K562 (cell line): ENCODE measurements at regions not wholly inside any gene's neighbourhood (a gene's known extent, or its start where the extent isn't known, plus 50 kb on each side); places are given as distances from the start of the nearest gene placed in this dataset.

Experiments
- ATAC-seq: fragments of 200-7000 bp; cut with Tn5 transposase; 3 replicates; pipeline ENCODE4 v1.9.1; 2020; ENCODE audit warnings: moderate library complexity
- BruUV-seq: library from RNA; stranded (reverse); fragments of 400-500 nt; replicated peaks from 2 replicates; lab custom pipeline; 2021; lab: Mats Ljungman, UMichigan
- CTCF ChIA-PET: fragments of 300-600 bp; formaldehyde crosslinking; extraction: SDS; loops from one replicate; lab custom pipeline; 2021; ENCODE audit warnings: low intra/inter-chr PET ratio; lab: Yijun Ruan, JAX
- POLR2A ChIA-PET: fragments of 300-600, 350-650 bp; sonication (Branson Sonifier 250); formaldehyde crosslinking; extraction: SDS; loops from one replicate; lab custom pipeline; 2021; ENCODE audit warnings: antibody characterized with exemption, inconsistent platforms; lab: Yijun Ruan, JAX
- DNase-seq, 4 experiments: peaks; one replicate each; pipeline versions ENCODE4 v3.0.0 to v3.0.0-alpha.2; 2011 to 2018; ENCODE audit warnings: low spot score in 3 of 4, mixed read lengths in 3 of 4; ENCODE audit errors: extremely low read depth in 1 of 4
- FAIRE-seq: peaks from 2 replicates; lab custom pipeline; 2011; peaks lifted over from hg19 to GRCh38; lab: Jason Lieb, UNC
- H2AFZ ChIP-seq: 2 replicates; pipeline ENCODE4 v1.6.0; 2011; ENCODE audit warnings: low read depth, low read length, control low read depth, inconsistent platforms
- H3K27ac ChIP-seq: fragments of 200-600 bp; 3 replicates; pipeline ENCODE4 v1.8.0; 2011; ENCODE audit warnings: low read depth, mild to moderate bottlenecking, control low read depth, inconsistent platforms, low read length, moderate library complexity, mixed read lengths; ENCODE audit errors: extremely low read depth
- H3K27me3 ChIP-seq, 2 experiments: fragments of 300-600 bp in 1 of 2; 2 replicates in 1 of 2; 3 replicates in 1 of 2; pipeline versions ENCODE4 v1.6.0 to v1.8.0; 2011; ENCODE audit warnings: inconsistent platforms in 2 of 2, low read length in 2 of 2, mild to moderate bottlenecking in 1 of 2, mixed read lengths in 1 of 2, moderate library complexity in 1 of 2; ENCODE audit not compliant: control insufficient read depth in 2 of 2, insufficient read depth in 2 of 2
- H3K36me3 ChIP-seq: fragments of 300-600 bp; 3 replicates; pipeline ENCODE4 v1.8.0; 2011; ENCODE audit warnings: mild to moderate bottlenecking, low read length, inconsistent platforms; ENCODE audit not compliant: control insufficient read depth, insufficient read depth
- H3K4me1 ChIP-seq, 2 experiments: fragments of 200-600 bp in 1 of 2; replicated peaks in 1 of 2; 2 replicates in 1 of 2; 3 replicates in 1 of 2; pipeline versions ENCODE4 v1.5.1 to v1.8.0; 2011; ENCODE audit warnings: inconsistent platforms in 2 of 2, low read length in 2 of 2, mild to moderate bottlenecking in 1 of 2, mixed read lengths in 1 of 2, moderate library complexity in 1 of 2; ENCODE audit not compliant: control insufficient read depth in 2 of 2, insufficient read depth in 2 of 2
- H3K4me2 ChIP-seq: 2 replicates; pipeline ENCODE4 v1.6.1; 2011; ENCODE audit warnings: low read length, control low read depth, inconsistent platforms, mixed read lengths; ENCODE audit not compliant: insufficient read depth
- H3K4me3 ChIP-seq: fragments of 200-600 bp; sonication (generic), shearing (Covaris generic); 2 replicates; pipeline ENCODE4 v1.5.1; 2016; ENCODE audit warnings: control low read depth, inconsistent platforms
- H3K79me2 ChIP-seq: fragments of 200-600 bp; 3 replicates; pipeline ENCODE4 v1.8.0; 2011; ENCODE audit warnings: low read length, inconsistent platforms; ENCODE audit not compliant: control insufficient read depth, insufficient read depth
- H3K9ac ChIP-seq, 2 experiments: 2 replicates each; pipeline versions ENCODE4 v1.6.0 to v1.6.1; 2011; ENCODE audit warnings: low read depth in 2 of 2, low read length in 2 of 2, control low read depth in 1 of 2, inconsistent platforms in 1 of 2, mild to moderate bottlenecking in 1 of 2, mixed read lengths in 1 of 2; ENCODE audit not compliant: insufficient read depth in 1 of 2
- H3K9me1 ChIP-seq: one replicate; pipeline ENCODE4 v1.6.0; 2011; ENCODE audit warnings: inconsistent platforms, mild to moderate bottlenecking, low read length, moderate library complexity; ENCODE audit not compliant: control insufficient read depth, insufficient read depth
- H3K9me3 ChIP-seq: replicated peaks from 2 replicates; pipeline ENCODE4 v1.5.1; 2011; ENCODE audit warnings: low read depth, low read length, inconsistent platforms; ENCODE audit not compliant: control insufficient read depth, insufficient read depth
- H4K20me1 ChIP-seq: replicated peaks from 2 replicates; pipeline ENCODE4 v1.6.1; 2011; ENCODE audit warnings: low read length, inconsistent platforms, mixed read lengths; ENCODE audit not compliant: control insufficient read depth, insufficient read depth
- CGGBP1 ChIP-seq: fragments of 250-450 bp; sonication (Bioruptor Pico); IDR thresholded peaks from 2 replicates; pipeline ENCODE4 v1.9.0; 2021; ENCODE audit warnings: mild to moderate bottlenecking
- HLTF ChIP-seq: fragments of 450-650 bp; IDR thresholded peaks from 2 replicates; pipeline ENCODE4 v1.6.1; 2016
- KAT2B ChIP-seq: IDR thresholded peaks from one replicate; pipeline ENCODE4 v1.6.1; 2012; ENCODE audit warnings: low read depth, mild to moderate bottlenecking, control low read depth, inconsistent platforms, low read length, moderate library complexity
- KHSRP ChIP-seq: fragments of 450-650 bp; IDR thresholded peaks from 2 replicates; pipeline ENCODE4 v1.6.1; 2017
- MAFF ChIP-seq: IDR thresholded peaks from 2 replicates; pipeline ENCODE4 v1.6.1; 2012; ENCODE audit warnings: low read length, improper control_type of control experiment
- MECOM ChIP-seq: fragments of 250-450 bp; sonication (Bioruptor Pico); IDR thresholded peaks from 2 replicates; pipeline ENCODE4 v1.8.0; 2022; ENCODE audit warnings: inconsistent platforms
- MEF2D ChIP-seq: conservative IDR thresholded peaks from 2 replicates; pipeline ENCODE4 v1.6.1; 2016; ENCODE audit warnings: low read depth, missing genetic modification characterization, missing compliant biosample characterization
- NFE2 ChIP-seq: IDR thresholded peaks from 2 replicates; pipeline ENCODE4 v1.6.1; 2014; ENCODE audit warnings: antibody characterized with exemption, low read depth
- NR1H2 ChIP-seq: sonication (generic); formaldehyde crosslinking; IDR thresholded peaks from 2 replicates; pipeline ENCODE4 v1.4.0; 2020; ENCODE audit warnings: mild to moderate bottlenecking, missing genetic modification reagents
- NUFIP1 ChIP-seq: fragments of 450-650 bp; IDR thresholded peaks from 2 replicates; pipeline ENCODE4 v1.6.1; 2018; ENCODE audit not compliant: partially characterized antibody
- SAP30 ChIP-seq: fragments of 200-600 bp; sonication (generic); IDR thresholded peaks from 2 replicates; pipeline ENCODE4 v1.6.1; 2012; ENCODE audit warnings: borderline replicate concordance, low read depth, mild to moderate bottlenecking, moderate library complexity, low read length, control low read depth, inconsistent platforms; ENCODE audit not compliant: insufficient read depth, poor library complexity, severe bottlenecking
- SLC30A9 ChIP-seq: fragments of 250-450 bp; sonication (Bioruptor Pico); IDR thresholded peaks from 2 replicates; pipeline ENCODE4 v1.8.0; 2022; ENCODE audit warnings: mild to moderate bottlenecking, moderate library complexity
- SP1 ChIP-seq: sonication (generic); formaldehyde crosslinking; IDR thresholded peaks from 2 replicates; pipeline ENCODE4 v1.8.1; 2022; ENCODE audit warnings: mild to moderate bottlenecking, missing genetic modification reagents
- ZNF140 ChIP-seq: fragments of 250-450 bp; sonication (Bioruptor Pico); IDR thresholded peaks from 2 replicates; pipeline ENCODE4 v1.8.0; 2021; ENCODE audit warnings: moderate library complexity, mild to moderate bottlenecking, inconsistent platforms
- ZNF165 ChIP-seq: fragments of 250-450 bp; sonication (Bioruptor Pico); IDR thresholded peaks from 2 replicates; pipeline ENCODE4 v1.4.0; 2020; ENCODE audit warnings: borderline replicate concordance
- ZNF253 ChIP-seq: fragments of 250-450 bp; sonication (Bioruptor Pico); conservative IDR thresholded peaks from 2 replicates; pipeline ENCODE4 v1.6.1; 2021; ENCODE audit warnings: mild to moderate bottlenecking
- ZNF311 ChIP-seq: fragments of 250-450 bp; sonication (Bioruptor Pico); IDR thresholded peaks from 2 replicates; pipeline ENCODE4 v1.4.0; 2020; ENCODE audit warnings: mild to moderate bottlenecking, moderate library complexity
- ZNF644 ChIP-seq: fragments of 200-800 bp; sonication (Bioruptor generic); IDR thresholded peaks from 2 replicates; pipeline ENCODE4 v1.6.1; 2016; ENCODE audit warnings: low read depth, missing genetic modification characterization, missing compliant biosample characterization
- ZNF778 ChIP-seq: fragments of 450-650 bp; formaldehyde crosslinking; IDR thresholded peaks from 2 replicates; pipeline ENCODE4 v1.4.0; 2020; ENCODE audit warnings: mild to moderate bottlenecking, moderate library complexity
- WGBS: fragments of 100-300 bp; shearing (Covaris generic); methylation state at CpG from one replicate; pipeline ENCODE4 v1.1.6; 2016; ENCODE audit warnings: low coverage, mixed read lengths; ENCODE audit not compliant: insufficient coverage; ENCODE audit errors: missing lambda C conversion rate; 5-methylcytosine and 5-hydroxymethylcytosine counted together
- in situ Hi-C: fragments of 300-500 bp; cut with MboI; formaldehyde crosslinking; loops from 4 replicates; pipeline ENCODE4 v1.15.0; 2018; ENCODE audit warnings: inconsistent platforms, mixed read lengths
- intact Hi-C: fragments of 100-400 bp; cut with micrococcal nuclease; formaldehyde crosslinking; loops from 2 replicates; pipeline ENCODE4 v1.14.2; 2022
- TF ChIP-seq, protein P1 (sequence below): fragments of 250-450 bp; sonication (Bioruptor Pico); IDR thresholded peaks from 2 replicates; pipeline ENCODE4 v1.8.0; 2021; ENCODE audit warnings: moderate library complexity, mild to moderate bottlenecking, inconsistent platforms

DNA sequence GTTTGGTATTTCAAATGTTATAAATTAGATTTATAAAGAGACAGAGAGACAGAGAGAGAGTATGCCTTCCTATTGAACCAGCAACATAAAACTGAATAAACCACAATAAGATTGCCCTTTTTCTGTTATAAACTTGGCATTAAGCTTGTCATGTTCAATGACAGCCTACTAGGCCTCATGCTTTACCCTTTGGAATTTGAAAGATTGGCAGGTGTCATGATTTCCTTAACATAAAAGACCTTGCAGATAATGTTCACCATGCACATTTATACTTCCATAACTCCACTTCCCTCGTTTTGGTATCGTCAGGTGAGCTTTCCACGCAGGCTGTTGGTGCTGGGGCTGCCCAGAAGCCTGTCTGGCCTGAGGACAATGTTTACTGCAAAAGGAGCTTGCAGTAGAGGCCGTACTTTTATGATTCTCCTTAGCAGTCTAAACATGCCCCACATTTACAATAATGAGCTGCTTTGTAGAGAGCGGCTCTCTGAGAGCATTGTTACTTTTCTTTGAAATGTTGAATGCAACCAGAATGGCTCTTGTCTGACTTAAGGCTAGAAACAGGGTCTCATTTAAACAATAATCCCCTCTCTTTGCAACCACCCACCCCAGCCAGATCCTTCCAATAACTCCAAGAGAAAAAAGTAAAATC, 379.1 kb upstream of the ATP5MC3 start:
- FAIRE-seq (no peak), DNase-seq (no peak), ATAC-seq (no peak)
- Histone ChIP-seq H3K4me1 (no peaks in the 10 kb centered on the region), H3K4me2 (no peak overlapping the region), H3K79me2 (no peaks in the 10 kb centered on the region), H3K36me3 (no peaks in the 10 kb centered on the region), H3K9me1 (no peaks in the 10 kb centered on the region), H4K20me1 (no peaks in the 10 kb centered on the region), H3K27me3 (peaks cover 8 to 11% of the 10 kb centered on the region in 2 experiments; a peak in 3 of 5 replicates), H2AFZ (no peak overlapping the region), H3K9me3 (no peaks in the 10 kb centered on the region), H3K9ac (no peak overlapping the region), H3K27ac (no peak overlapping the region), H3K4me3 (no peak overlapping the region)
- WGBS, result 0% methylated on average over 5 of the region's 5 CpGs
- no TSS peak for BruUV-seq
- TF ChIP-seq HLTF (no peak), SAP30 (no peak), ZNF165 (CRISPR knock-in tag) (no peak), KAT2B (no peak), NUFIP1 (no peak), NR1H2 (no peak)
- intact Hi-C loops, result no loop called here
- POLR2A ChIA-PET, result no interaction called here
- CTCF ChIA-PET, result no interaction called here
- in situ Hi-C loops, result no loop called here

GRCh38 chr2:175559613-175560012, 378.1 kb upstream of the ATP5MC3 start:
- H3K4me1 ChIP-seq, result no peaks in the 10 kb centered on the region
- no peak overlapping the region for H2AFZ ChIP-seq
- no peaks in the 10 kb centered on the region for H4K20me1 ChIP-seq
- FAIRE-seq, result no peak
- H3K36me3 ChIP-seq, result no peaks in the 10 kb centered on the region
- no TSS peak for BruUV-seq
- POLR2A ChIA-PET, result no interaction called here
- DNase-seq, result no peak
- ATAC-seq, result no peak
- WGBS, result 2% methylated on average over 3 of the region's 3 CpGs
- no peaks in the 10 kb centered on the region for H3K9me3 ChIP-seq
- no peak overlapping the region for H3K27ac ChIP-seq
- intact Hi-C loops (no loop called here), in situ Hi-C loops (no loop called here)
- no peak overlapping the region for H3K9ac ChIP-seq
- H3K9me1 ChIP-seq, result no peaks in the 10 kb centered on the region
- peaks cover 8 to 11% of the 10 kb centered on the region in 2 experiments; a peak in 3 of 5 replicates for H3K27me3 ChIP-seq
- no peak overlapping the region for H3K4me3 ChIP-seq
- no peak overlapping the region for H3K4me2 ChIP-seq
- no peaks in the 10 kb centered on the region for H3K79me2 ChIP-seq
- CTCF ChIA-PET, result no interaction called here
- no peak for TF ChIP-seq ZNF644 (tag)
- TF ChIP-seq NFE2, result no peak
- TF ChIP-seq MEF2D (tag), result no peak
- no peak for TF ChIP-seq SLC30A9
- TF ChIP-seq ZNF140, result no peak
- TF ChIP-seq KHSRP, result no peak
- peak; percentile 22; the same call in 1 of the 2 replicates for TF ChIP-seq MAFF
- TF ChIP-seq, protein P1, sequence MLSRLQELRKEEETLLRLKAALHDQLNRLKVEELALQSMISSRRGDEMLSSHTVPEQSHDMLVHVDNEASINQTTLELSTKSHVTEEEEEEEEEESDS (CRISPR knock-in tag), result no peak
- no peak for TF ChIP-seq MECOM (CRISPR knock-in tag)
- TF ChIP-seq ZNF253, result no peak
- TF ChIP-seq ZNF778 (CRISPR knock-in tag), result no peak
- TF ChIP-seq ZNF311 (CRISPR knock-in tag), result no peak
- TF ChIP-seq CGGBP1, result no peak
- no peak for TF ChIP-seq SP1 (CRISPR knock-in tag)
